Epithelial cell of esophagus (primary cell): ENCODE measurements at regions not wholly inside any gene's neighbourhood (a gene's known extent, or its start where the extent isn't known, plus 50 kb on each side); places are given as distances from the start of the nearest gene placed in this dataset.

Source experiments
- DNase-seq: peaks from one replicate; pipeline ENCODE4 v3.0.0; 2010; ENCODE audit warnings: low read depth
- H3K4me3 ChIP-seq: 2 replicates; pipeline ENCODE4 v1.5.1; 2011; ENCODE audit warnings: mild to moderate bottlenecking, low read length, control low read depth
- TF ChIP-seq, protein P1 (sequence below): IDR thresholded peaks from 2 replicates; pipeline ENCODE4 v1.5.1; 2011; ENCODE audit warnings: low read depth, mild to moderate bottlenecking, low read length, control low read depth, inconsistent platforms; ENCODE audit not compliant: insufficient read depth; ENCODE audit errors: missing control alignments

DNA sequence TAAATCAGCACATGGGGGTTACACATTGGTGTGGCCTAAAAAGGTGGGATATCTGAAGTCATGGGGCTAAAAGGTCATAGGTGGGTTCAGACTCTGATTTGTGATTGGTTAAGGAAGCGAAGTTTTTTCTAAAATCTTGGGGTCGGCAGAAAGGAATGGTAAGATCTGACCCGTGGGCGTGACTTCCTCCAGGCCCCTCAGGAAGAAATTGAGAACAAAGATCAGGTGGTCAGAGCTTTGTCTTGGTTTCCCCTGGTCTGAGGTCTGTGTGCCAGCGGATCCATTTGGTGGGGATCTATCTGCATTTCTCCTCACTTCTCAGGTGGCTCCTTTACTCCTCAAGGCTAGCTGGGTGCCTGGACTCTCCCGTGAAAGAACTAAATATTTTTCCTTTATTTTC, 302.8 kb downstream of the ABCC12 start:
- no peak overlapping the region for H3K4me3 ChIP-seq
- no peak for DNase-seq
- TF ChIP-seq, protein P1, sequence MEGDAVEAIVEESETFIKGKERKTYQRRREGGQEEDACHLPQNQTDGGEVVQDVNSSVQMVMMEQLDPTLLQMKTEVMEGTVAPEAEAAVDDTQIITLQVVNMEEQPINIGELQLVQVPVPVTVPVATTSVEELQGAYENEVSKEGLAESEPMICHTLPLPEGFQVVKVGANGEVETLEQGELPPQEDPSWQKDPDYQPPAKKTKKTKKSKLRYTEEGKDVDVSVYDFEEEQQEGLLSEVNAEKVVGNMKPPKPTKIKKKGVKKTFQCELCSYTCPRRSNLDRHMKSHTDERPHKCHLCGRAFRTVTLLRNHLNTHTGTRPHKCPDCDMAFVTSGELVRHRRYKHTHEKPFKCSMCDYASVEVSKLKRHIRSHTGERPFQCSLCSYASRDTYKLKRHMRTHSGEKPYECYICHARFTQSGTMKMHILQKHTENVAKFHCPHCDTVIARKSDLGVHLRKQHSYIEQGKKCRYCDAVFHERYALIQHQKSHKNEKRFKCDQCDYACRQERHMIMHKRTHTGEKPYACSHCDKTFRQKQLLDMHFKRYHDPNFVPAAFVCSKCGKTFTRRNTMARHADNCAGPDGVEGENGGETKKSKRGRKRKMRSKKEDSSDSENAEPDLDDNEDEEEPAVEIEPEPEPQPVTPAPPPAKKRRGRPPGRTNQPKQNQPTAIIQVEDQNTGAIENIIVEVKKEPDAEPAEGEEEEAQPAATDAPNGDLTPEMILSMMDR: no peak

DNA sequence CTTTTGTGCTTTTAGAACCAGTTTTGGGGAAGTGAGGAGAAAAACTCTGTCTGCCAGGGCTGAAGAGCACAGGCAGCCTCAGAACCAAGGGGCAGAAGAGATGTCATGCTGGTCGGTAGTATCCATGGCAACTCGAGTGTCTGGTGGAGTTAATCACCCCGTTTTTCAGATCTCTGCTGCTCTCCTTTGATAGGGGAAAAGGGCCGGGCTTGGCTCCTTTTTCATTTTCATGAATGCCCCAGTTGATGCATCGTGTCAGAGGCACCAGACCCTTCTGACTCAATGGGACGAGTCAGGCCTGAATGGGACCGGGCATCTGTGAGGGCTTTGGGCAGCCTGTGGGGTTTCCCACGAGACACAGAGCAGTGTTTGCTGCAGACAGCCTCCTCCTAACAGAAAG, 304.6 kb downstream of the ABCC12 start:
- TF ChIP-seq, protein P1: no peak
- peak; percentile 12 for DNase-seq
- H3K4me3 ChIP-seq: no peak overlapping the region

DNA sequence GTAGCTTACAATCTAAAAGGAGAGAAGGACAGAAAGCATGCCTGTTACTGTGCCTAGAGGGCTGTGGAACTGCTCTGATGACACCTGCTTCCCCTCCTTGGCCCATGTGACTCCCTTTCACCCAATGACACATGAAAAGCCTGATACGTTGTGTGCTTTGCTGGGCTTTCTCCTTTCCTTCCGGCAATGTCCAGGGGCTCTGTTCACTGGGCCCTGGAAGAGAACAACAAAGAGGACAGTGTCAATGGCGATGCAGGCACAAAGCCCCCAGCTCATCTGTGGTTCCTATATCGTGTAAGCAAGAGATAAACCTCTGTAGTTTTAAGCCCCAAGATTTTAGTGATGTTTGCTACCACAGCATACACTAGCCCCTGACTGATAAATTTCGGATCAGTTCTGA, 306.1 kb downstream of the ABCC12 start:
- TF ChIP-seq, protein P1: no peak
- no peak overlapping the region for H3K4me3 ChIP-seq
- DNase-seq: no peak

DNA sequence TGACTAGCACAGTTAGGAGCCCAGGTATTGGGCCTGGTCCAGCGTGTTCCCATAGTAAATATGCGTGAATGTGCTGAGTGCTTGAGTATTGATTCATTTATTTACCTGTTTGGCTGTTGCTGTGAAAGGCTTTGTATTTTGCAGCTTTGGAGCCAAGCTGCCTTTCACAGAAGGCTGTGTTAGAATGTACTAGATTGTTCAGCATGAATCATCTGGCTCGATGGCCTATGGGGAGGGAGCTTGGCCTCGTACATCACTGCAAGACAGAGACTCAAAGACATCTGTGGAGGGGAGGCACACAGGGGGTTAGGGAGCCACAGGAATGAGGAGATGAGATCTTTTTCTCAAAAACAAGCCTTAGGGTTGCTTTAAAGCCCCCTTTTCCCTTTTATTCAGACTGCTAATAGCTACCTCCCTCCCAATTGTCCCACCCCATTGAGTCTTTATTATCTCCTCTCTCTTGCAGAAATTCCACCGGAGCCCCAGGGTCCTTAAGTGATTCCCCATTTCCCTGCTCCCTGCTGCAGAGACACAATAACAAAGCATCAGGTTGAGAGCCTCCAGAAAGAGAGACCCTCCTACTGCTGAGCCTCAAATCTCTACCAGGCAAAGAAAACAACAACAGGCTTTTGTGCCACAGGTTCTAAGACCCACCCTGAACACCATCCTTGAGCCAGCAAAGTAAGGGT, 307.2 kb downstream of the ABCC12 start:
- TF ChIP-seq, protein P1: no peak
- H3K4me3 ChIP-seq: no peak overlapping the region
- DNase-seq: peak; percentile 92

DNA sequence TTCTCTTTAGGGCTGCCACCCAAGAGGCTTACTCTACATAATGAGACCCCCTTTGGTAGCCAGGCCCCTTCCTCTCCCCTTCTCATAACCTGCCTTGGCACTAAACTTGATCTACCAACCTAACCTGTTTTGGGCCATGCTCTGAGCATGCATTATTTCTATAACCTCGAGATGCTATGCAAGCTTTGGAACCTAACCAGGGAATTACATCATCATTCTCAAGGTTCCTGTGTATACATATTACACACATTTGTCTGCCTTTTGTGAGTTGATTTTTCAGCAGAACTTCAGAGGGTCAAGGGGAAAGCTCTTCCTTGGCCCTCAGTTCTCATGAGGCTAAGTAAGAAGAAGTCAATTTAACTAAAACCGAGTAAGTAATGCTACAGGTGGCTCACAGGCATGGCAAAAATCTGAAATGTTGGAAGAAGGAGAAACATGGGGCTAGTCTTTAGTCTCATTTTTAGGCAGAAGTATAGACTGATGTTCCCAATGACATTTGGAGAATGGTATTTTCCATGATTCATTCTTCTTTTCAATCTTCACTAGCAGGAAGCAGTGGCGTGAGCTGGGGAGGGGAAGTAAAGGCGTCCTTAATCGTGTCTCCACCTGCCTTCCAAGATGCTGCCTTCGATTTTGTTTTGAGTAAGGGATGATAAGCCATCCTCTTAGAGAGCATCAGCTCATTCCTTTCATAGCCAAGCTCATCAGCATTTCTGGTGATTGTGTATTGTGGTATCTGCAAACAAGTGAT, 308.4 kb downstream of the ABCC12 start:
- TF ChIP-seq, protein P1: no peak
- DNase-seq: peak; percentile 98
- no peak overlapping the region for H3K4me3 ChIP-seq

DNA sequence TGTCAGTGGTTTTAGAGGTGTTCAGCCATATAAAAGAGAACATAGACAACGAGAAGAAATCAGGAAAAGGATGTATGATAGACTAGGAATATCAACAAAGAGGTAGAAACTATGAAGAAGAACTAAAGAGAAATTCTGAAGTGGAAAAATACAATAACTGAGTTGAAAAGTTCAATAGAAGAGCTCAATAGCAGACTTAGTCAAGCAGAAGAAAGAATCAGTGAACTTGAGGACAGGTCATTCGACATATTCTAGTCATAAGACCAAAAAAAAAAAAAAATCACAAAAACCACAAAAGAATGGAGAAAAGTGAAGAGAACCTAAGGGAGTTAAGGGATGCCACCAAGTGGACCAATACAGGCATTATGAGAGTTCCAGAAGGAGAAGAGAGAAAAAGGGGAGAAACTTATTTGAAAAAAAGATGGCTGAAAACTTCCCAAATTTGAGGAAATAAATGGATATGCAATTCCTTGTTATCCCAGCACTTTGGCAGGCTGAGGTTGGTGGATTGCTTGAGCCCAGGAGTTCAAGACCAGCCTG, 321.2 kb downstream of the ABCC12 start:
- DNase-seq: no peak
- no peak overlapping the region for H3K4me3 ChIP-seq
- TF ChIP-seq, protein P1: no peak
